DMS79 (cell line): ENCODE measurements at regions not wholly inside any gene's neighbourhood (a gene's known extent, or its start where the extent isn't known, plus 50 kb on each side); places are given as distances from the start of the nearest gene placed in this dataset.

ENCODE experiments used
- DNase-seq: peaks from one replicate; lab custom pipeline; 2025; lab: John Stamatoyannopoulos, UW

GRCh38 chr5:10073441-10074104 lies 176.1 kb downstream of the ATPSCKMT start:
- no peak for DNase-seq

- DNase-seq, result no peak
Observed at GRCh38 chr5:10069637-10070313, 179.9 kb downstream of the ATPSCKMT start.

- DNase-seq, result no peak
Observed at GRCh38 chr5:10065428-10066000, 184.2 kb downstream of the ATPSCKMT start.

- DNase-seq, result no peak
Observed at GRCh38 chr5:10064546-10065195, 185.0 kb downstream of the ATPSCKMT start.

GRCh38 chr5:10063997-10064396 lies 185.7 kb downstream of the ATPSCKMT start:
- no peak for DNase-seq

- no peak for DNase-seq
Observed at GRCh38 chr5:10059980-10060379, 189.7 kb downstream of the ATPSCKMT start.

- no peak for DNase-seq
Observed at GRCh38 chr5:10059556-10059955, 190.1 kb downstream of the ATPSCKMT start.

GRCh38 chr5:10057356-10057755 lies 192.3 kb downstream of the ATPSCKMT start:
- no peak for DNase-seq

- DNase-seq, result no peak
Observed at GRCh38 chr5:10056228-10056760, 193.4 kb downstream of the ATPSCKMT start.

- no peak for DNase-seq
Observed at GRCh38 chr5:10049858-10050455, 199.7 kb downstream of the ATPSCKMT start.

- DNase-seq, result no peak
Observed at GRCh38 chr5:10046676-10047075, 203.0 kb downstream of the ATPSCKMT start.

- no peak for DNase-seq
Observed at GRCh38 chr5:10045376-10045775, 204.3 kb downstream of the ATPSCKMT start.

- peak; percentile 22 for DNase-seq
Observed at GRCh38 chr5:10036136-10036815, 213.4 kb downstream of the ATPSCKMT start.

- DNase-seq, result peak; percentile 77
Observed at GRCh38 chr5:10034001-10034400, 215.7 kb downstream of the ATPSCKMT start.

GRCh38 chr5:10031817-10032216 lies 217.9 kb downstream of the ATPSCKMT start:
- no peak for DNase-seq

GRCh38 chr5:10030219-10030831 lies 219.4 kb downstream of the ATPSCKMT start:
- no peak for DNase-seq

GRCh38 chr5:10023494-10023893 lies 226.2 kb downstream of the ATPSCKMT start:
- DNase-seq, result no peak

GRCh38 chr5:10021248-10021647 lies 228.4 kb downstream of the ATPSCKMT start:
- DNase-seq, result no peak

GRCh38 chr5:10019236-10019635 lies 230.5 kb downstream of the ATPSCKMT start:
- DNase-seq, result no peak

- DNase-seq, result no peak
Observed at GRCh38 chr5:10018201-10019069, 231.3 kb downstream of the ATPSCKMT start.
